Breast epithelium (tissue), 4 donors: ENCODE measurements at regions not wholly inside any gene's neighbourhood (a gene's known extent, or its start where the extent isn't known, plus 50 kb on each side); places are given as distances from the start of the nearest gene placed in this dataset.
"Not testable (repeated sequence)": the region's sequence is repeated elsewhere in the genome, so short reads cannot be mapped to it uniquely, and the experiment has no call there.

Source experiments
- DNase-seq, 2 donors: peaks; one replicate each; pipeline ENCODE4 v3.0.0-alpha.2; 2019; ENCODE audit warnings: low spot score in 2 of 2
- H3K27ac ChIP-seq, 2 donors: fragments of 200-600 bp; sonication (generic) in 1 of 2; one replicate each; pipeline ENCODE4 v1.5.1; 2016 to 2019; ENCODE audit warnings: mild to moderate bottlenecking in 1 of 2
- H3K27me3 ChIP-seq, 2 donors: fragments of 200-600 bp; sonication (generic) in 1 of 2; one replicate each; pipeline versions ENCODE4 v1.5.1 to v1.6.0; 2017 to 2019; ENCODE audit warnings: control low read depth in 1 of 2, mild to moderate bottlenecking in 1 of 2
- H3K36me3 ChIP-seq: fragments of 200-600 bp; one replicate; pipeline ENCODE4 v1.5.1; 2019
- H3K4me1 ChIP-seq, 2 donors: fragments of 200-600 bp; sonication (generic); one replicate each; pipeline ENCODE4 v1.5.1; 2016 to 2019; ENCODE audit warnings: control low read depth in 1 of 2
- H3K4me3 ChIP-seq, 3 donors: fragments of 200-600 bp; sonication (generic); 1 replicate in 2 of 3; 2 replicates in 1 of 3; pipeline ENCODE4 v1.5.1; 2016 to 2019; ENCODE audit warnings: mild to moderate bottlenecking in 3 of 3, moderate library complexity in 2 of 3
- H3K9me3 ChIP-seq, 2 donors: fragments of 200-600 bp; sonication (generic) in 1 of 2; one replicate each; pipeline ENCODE4 v1.5.1; 2016 to 2019; ENCODE audit warnings: control low read depth in 1 of 2
- intact Hi-C: fragments of 100-400 bp; cut with DNase I; formaldehyde crosslinking; loops from one replicate; pipeline ENCODE4 v1.15.1; 2023; ENCODE audit warnings: low total_unique reads

- H3K4me1 ChIP-seq, H3K27me3 ChIP-seq, H3K9me3 ChIP-seq, DNase-seq, H3K36me3 ChIP-seq, intact Hi-C loops, H3K4me3 ChIP-seq, H3K27ac ChIP-seq: not testable (repeated sequence)
Measured at GRCh38 chr9:67313409-67313808, 321.1 kb upstream of the SPATA31A3 start.

- intact Hi-C loops, H3K9me3 ChIP-seq, DNase-seq, H3K36me3 ChIP-seq, H3K27me3 ChIP-seq, H3K4me3 ChIP-seq, H3K4me1 ChIP-seq, H3K27ac ChIP-seq: not testable (repeated sequence)
Measured at GRCh38 chr9:67312504-67312903, 320.2 kb upstream of the SPATA31A3 start.

- intact Hi-C loops, H3K27me3 ChIP-seq, H3K36me3 ChIP-seq, H3K9me3 ChIP-seq, H3K4me3 ChIP-seq, DNase-seq, H3K27ac ChIP-seq, H3K4me1 ChIP-seq: not testable (repeated sequence)
Measured at GRCh38 chr9:67307109-67307508, 314.8 kb upstream of the SPATA31A3 start.

GRCh38 chr9:67288797-67289196 lies 296.4 kb upstream of the SPATA31A3 start:
- H3K27ac ChIP-seq, H3K4me3 ChIP-seq, DNase-seq, H3K27me3 ChIP-seq, H3K36me3 ChIP-seq, H3K9me3 ChIP-seq, H3K4me1 ChIP-seq, intact Hi-C loops: not testable (repeated sequence)

- intact Hi-C loops, H3K27ac ChIP-seq, H3K9me3 ChIP-seq, DNase-seq, H3K27me3 ChIP-seq, H3K4me1 ChIP-seq, H3K36me3 ChIP-seq, H3K4me3 ChIP-seq: not testable (repeated sequence)
Measured at GRCh38 chr9:67288117-67288735, 295.9 kb upstream of the SPATA31A3 start.

- H3K36me3 ChIP-seq, H3K27me3 ChIP-seq, H3K4me3 ChIP-seq, H3K4me1 ChIP-seq, intact Hi-C loops, H3K9me3 ChIP-seq, H3K27ac ChIP-seq, DNase-seq: not testable (repeated sequence)
Measured at GRCh38 chr9:67284299-67284698, 291.9 kb upstream of the SPATA31A3 start.

GRCh38 chr9:67281574-67281973 lies 289.2 kb upstream of the SPATA31A3 start:
- H3K4me3 ChIP-seq, H3K27me3 ChIP-seq, H3K27ac ChIP-seq, H3K36me3 ChIP-seq, H3K9me3 ChIP-seq, DNase-seq, intact Hi-C loops, H3K4me1 ChIP-seq: not testable (repeated sequence)

- H3K9me3 ChIP-seq, DNase-seq, H3K27me3 ChIP-seq, H3K4me3 ChIP-seq, H3K4me1 ChIP-seq, intact Hi-C loops, H3K27ac ChIP-seq, H3K36me3 ChIP-seq: not testable (repeated sequence)
Measured at GRCh38 chr9:67269692-67270091, 277.3 kb upstream of the SPATA31A3 start.

GRCh38 chr9:67257894-67258293 lies 265.5 kb upstream of the SPATA31A3 start:
- H3K27ac ChIP-seq, intact Hi-C loops, DNase-seq, H3K4me3 ChIP-seq, H3K27me3 ChIP-seq, H3K4me1 ChIP-seq, H3K9me3 ChIP-seq, H3K36me3 ChIP-seq: not testable (repeated sequence)

- H3K4me1 ChIP-seq, H3K27ac ChIP-seq, DNase-seq, intact Hi-C loops, H3K27me3 ChIP-seq, H3K36me3 ChIP-seq, H3K4me3 ChIP-seq, H3K9me3 ChIP-seq: not testable (repeated sequence)
Measured at GRCh38 chr9:67248967-67249366, 256.6 kb upstream of the SPATA31A3 start.

- H3K27me3 ChIP-seq, H3K36me3 ChIP-seq, H3K27ac ChIP-seq, intact Hi-C loops, H3K4me1 ChIP-seq, H3K9me3 ChIP-seq, H3K4me3 ChIP-seq, DNase-seq: not testable (repeated sequence)
Measured at GRCh38 chr9:67212073-67212472, 219.7 kb upstream of the SPATA31A3 start.

GRCh38 chr9:67210842-67211241 lies 218.5 kb upstream of the SPATA31A3 start:
- H3K27me3 ChIP-seq, intact Hi-C loops, H3K4me3 ChIP-seq, DNase-seq, H3K4me1 ChIP-seq, H3K9me3 ChIP-seq, H3K36me3 ChIP-seq, H3K27ac ChIP-seq: not testable (repeated sequence)

GRCh38 chr9:67208831-67209437 lies 216.6 kb upstream of the SPATA31A3 start:
- H3K4me3 ChIP-seq, H3K36me3 ChIP-seq, H3K9me3 ChIP-seq, DNase-seq, H3K4me1 ChIP-seq, H3K27me3 ChIP-seq, H3K27ac ChIP-seq, intact Hi-C loops: not testable (repeated sequence)

GRCh38 chr9:67196135-67196534 lies 203.8 kb upstream of the SPATA31A3 start:
- intact Hi-C loops, DNase-seq: not testable (repeated sequence)

More at GRCh38 chr9:67196135-67196534, 203.8 kb upstream of the SPATA31A3 start:
- H3K9me3 ChIP-seq, H3K36me3 ChIP-seq, H3K27ac ChIP-seq, H3K4me1 ChIP-seq, H3K4me3 ChIP-seq, H3K27me3 ChIP-seq: not testable (repeated sequence)
